ENCODE measurements at regions not wholly inside any gene's neighbourhood (a gene's known extent, or its start where the extent isn't known, plus 50 kb on each side); places are given as distances from the start of the nearest gene placed in this dataset.

- no peak for DNase-seq (ENCODE audit: extremely low read depth, low read depth)
- no peak overlapping the region for H3K4me3 ChIP-seq (replicated peaks; ENCODE audit: low read depth, low read length)
- no peak for TF ChIP-seq CTCF (IDR thresholded peaks at IDR 0.05; ENCODE audit: low read depth, low read length, missing control alignments)
Measured at GRCh38 chr2:215590010-215590745, 154.3 kb upstream of the FN1 start.

GRCh38 chr2:215583881-215584280, 148.0 kb upstream of the FN1 start:
- no peak for TF ChIP-seq CTCF (IDR thresholded peaks at IDR 0.05; ENCODE audit: low read depth, low read length, missing control alignments)
- H3K4me3 ChIP-seq (replicated peaks; ENCODE audit: low read depth, low read length): no peak overlapping the region
- DNase-seq (ENCODE audit: extremely low read depth, low read depth): no peak

GRCh38 chr2:215579809-215580208, 143.9 kb upstream of the FN1 start:
- no peak for DNase-seq (ENCODE audit: extremely low read depth, low read depth)
- no peak for TF ChIP-seq CTCF (IDR thresholded peaks at IDR 0.05; ENCODE audit: low read depth, low read length, missing control alignments)
- H3K4me3 ChIP-seq (replicated peaks; ENCODE audit: low read depth, low read length): no peak overlapping the region

- DNase-seq (ENCODE audit: extremely low read depth, low read depth): no peak
- no peak for TF ChIP-seq CTCF (IDR thresholded peaks at IDR 0.05; ENCODE audit: low read depth, low read length, missing control alignments)
- no peak overlapping the region for H3K4me3 ChIP-seq (replicated peaks; ENCODE audit: low read depth, low read length)
Measured at GRCh38 chr2:215577356-215577755, 141.5 kb upstream of the FN1 start.

GRCh38 chr2:215576572-215576971, 140.7 kb upstream of the FN1 start:
- H3K4me3 ChIP-seq (replicated peaks; ENCODE audit: low read depth, low read length): no peak overlapping the region
- no peak for TF ChIP-seq CTCF (IDR thresholded peaks at IDR 0.05; ENCODE audit: low read depth, low read length, missing control alignments)
- DNase-seq (ENCODE audit: extremely low read depth, low read depth): no peak

- DNase-seq (ENCODE audit: extremely low read depth, low read depth): no peak
- TF ChIP-seq CTCF (IDR thresholded peaks at IDR 0.05; ENCODE audit: low read depth, low read length, missing control alignments): no peak
- no peak overlapping the region for H3K4me3 ChIP-seq (replicated peaks; ENCODE audit: low read depth, low read length)
Measured at GRCh38 chr2:215573496-215573895, 137.6 kb upstream of the FN1 start.
